ENCODE measurements at regions not wholly inside any gene's neighbourhood (a gene's known extent, or its start where the extent isn't known, plus 50 kb on each side); places are given as distances from the start of the nearest gene placed in this dataset.

DNA sequence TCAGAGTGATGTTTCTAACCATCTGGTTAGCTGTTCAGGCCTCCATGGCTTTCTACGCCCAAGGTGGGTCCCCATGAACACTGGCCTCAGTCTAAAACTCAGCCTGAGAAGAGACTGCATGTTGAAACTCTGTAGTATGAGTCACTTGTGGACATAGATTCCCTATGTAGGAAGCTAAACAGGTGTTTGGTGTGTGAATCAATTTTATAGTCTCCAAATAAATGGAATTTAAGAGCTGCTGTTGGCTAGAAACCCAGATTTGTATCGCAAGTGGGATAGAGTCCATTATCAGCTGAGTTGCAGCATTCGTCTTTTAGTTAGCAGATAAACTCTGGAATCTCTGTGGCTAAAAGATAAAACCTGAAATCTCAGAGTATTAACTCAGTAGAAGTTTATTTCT lies 131.4 kb downstream of the KCNS3 start:
- no peak for DNase-seq (ENCODE audit: low spot score)

DNA sequence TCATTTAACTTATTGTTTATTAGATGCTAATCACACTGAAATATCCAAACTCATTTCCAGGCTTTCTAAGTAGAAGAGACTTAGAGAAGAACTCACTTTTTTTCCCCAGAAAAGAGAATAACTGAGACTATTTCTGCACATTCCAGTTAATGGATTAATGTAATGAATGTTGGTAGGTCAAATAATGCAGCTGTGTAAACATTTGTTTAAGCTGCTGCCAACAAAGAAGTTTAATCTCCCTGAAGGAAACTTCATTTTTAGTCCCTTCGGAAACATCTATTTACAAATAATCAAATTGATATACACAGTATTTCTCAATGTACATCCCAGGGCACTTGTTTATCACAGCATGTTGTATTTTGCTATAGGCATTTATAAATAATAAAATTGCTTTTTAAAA lies 126.9 kb downstream of the KCNS3 start:
- DNase-seq (ENCODE audit: low spot score): no peak

DNA sequence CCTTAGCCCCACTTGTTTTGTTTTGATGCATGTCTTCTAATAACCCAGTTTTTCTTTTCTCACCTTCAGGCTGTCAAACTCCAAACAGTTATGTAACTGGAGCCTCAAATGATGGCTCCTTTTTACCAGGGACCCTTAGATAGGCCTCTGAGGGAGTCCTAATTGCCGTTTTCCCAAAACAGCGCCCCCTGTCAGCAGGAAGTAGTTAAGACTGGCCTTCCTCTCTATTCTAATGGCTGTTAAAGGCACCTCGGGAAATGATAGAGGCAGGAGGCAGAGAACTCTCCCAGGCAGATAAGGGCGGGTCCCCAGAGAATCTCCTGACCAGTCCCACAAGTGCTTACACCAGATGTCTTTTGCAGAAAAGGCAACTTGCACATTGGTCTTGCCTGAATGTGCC lies 123.2 kb downstream of the KCNS3 start:
- no peak for DNase-seq (ENCODE audit: low spot score)

DNA sequence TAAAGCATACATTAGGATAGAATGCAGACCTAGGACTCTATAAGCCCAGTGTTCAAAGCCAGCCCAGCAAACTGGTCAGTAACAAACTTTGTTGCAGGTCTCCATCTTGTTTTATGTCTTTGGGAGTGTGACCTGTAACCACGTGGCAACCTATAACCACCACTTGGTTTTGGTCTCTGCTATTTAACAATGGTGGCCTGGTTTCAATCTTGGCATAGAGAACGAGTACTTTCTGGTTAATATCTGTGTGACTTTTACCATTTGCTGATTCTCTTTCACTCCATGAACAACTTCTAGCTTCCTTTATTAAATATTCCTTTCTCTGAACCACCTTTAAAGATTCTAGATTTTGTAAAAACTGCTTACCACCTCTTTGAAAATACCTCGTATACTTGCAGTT lies 118.5 kb downstream of the KCNS3 start:
- DNase-seq (ENCODE audit: low spot score): no peak

DNA sequence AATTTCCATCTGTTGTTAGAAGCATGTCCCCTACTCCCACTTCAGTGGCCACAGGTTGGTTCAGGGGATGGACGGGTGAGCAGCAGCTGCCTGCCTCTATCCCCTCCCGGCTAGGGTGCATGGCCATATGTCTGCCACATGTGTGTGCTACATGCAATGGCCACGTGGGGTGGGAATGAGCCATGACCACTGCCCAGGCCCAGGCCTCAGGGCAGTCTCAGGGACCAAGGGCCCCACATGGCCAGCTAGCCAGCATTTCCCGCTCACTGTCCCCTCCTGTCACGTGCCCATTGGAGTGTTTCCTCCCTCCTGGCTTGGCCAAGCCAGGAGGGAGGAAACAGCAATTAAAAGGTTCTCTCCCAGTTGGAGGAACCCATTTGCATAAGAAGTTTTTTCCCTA lies 117.1 kb downstream of the KCNS3 start:
- no peak for DNase-seq (ENCODE audit: low spot score)
